ENCODE measurements at regions not wholly inside any gene's neighbourhood (a gene's known extent, or its start where the extent isn't known, plus 50 kb on each side); places are given as distances from the start of the nearest gene placed in this dataset.
"Not testable (repeated sequence)": the region's sequence is repeated elsewhere in the genome, so short reads cannot be mapped to it uniquely, and the experiment has no call there.

DNA sequence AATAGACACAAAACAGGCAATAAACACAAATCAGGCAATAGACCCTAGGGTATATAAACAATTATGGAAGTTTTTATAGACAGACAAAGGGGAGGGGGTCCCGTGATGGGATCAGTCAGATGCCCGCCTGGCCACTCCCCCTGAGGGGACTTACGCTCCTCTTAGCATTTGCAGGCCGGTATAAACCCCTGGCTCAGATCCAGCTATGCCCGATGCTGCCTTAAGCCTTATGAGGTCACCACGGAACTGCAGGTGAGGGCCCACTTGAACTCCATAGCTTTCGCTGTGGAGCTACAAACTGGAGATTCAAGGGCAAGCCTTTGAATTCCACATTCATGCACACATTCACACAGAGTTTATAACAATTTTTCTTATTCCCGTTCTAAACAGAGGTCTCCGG is 340.5 kb upstream of the USP9Y start:
- no peak for DNase-seq

GRCh38 chrY:12365311-12365910 is 335.6 kb upstream of the USP9Y start:
- DNase-seq: no peak

DNA sequence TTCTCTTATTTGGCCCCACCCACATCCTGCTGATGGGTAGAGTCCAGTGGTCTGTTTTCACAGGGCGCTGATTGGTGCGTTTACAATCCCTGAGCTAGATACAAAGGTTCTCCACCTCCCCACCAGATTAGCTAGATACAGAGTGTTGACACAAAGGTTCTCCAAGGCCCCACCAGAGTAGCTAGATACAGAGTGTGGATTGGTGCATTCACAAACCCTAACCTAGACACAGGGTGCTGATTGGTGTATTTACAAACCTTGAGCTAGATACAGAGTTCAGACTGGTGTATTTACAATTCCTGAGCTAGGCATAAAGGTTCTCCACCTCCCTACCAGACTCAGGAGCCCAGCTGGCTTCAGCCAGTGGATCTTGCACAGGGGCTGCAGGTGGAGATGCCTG is 326.4 kb upstream of the USP9Y start:
- DNase-seq: not testable (repeated sequence)

- not testable (repeated sequence) for DNase-seq
Observed at GRCh38 chrY:12391655-12392559, 309.1 kb upstream of the USP9Y start.

DNA sequence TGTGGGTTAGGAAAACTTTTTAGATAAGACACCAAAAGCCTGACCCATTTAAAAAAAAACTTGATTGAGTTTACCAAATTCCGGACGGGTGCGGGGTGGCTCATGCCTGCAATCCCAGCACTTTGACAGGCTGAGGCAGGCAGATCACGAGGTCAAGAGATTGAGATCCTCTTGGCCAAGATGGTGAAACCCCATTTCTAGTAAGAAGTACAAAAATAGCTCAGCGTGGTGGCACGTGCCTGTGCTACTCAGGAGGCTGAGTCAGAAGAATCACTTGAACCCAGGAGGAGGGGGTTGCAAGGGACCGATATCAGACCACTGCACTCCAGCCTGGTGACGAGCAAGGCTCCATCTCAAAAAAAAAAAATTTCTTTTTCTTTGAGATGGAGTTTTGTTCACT is 307.8 kb upstream of the USP9Y start:
- DNase-seq: no peak

- not testable (repeated sequence) for DNase-seq
Observed at GRCh38 chrY:12395381-12396120, 305.5 kb upstream of the USP9Y start.

DNA sequence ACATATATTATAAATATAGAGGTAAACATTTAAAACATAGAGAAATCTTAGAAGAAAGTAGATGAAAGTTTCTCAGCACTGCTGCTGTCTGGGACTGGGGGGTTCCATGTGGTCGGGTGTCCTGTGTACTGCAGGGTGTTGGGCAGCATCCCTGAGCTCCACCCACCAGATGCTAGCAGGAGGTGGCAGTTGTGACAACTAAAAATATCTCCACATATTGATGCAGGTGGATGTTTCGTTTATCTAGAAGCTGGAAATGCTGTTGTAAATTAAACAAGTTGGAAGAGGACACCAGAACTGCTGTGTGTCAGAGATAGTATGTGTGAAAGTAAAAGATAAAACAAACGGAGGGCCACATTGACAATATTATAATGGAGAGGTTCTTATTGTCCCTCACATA is 297.1 kb upstream of the USP9Y start:
- DNase-seq: no peak

DNA sequence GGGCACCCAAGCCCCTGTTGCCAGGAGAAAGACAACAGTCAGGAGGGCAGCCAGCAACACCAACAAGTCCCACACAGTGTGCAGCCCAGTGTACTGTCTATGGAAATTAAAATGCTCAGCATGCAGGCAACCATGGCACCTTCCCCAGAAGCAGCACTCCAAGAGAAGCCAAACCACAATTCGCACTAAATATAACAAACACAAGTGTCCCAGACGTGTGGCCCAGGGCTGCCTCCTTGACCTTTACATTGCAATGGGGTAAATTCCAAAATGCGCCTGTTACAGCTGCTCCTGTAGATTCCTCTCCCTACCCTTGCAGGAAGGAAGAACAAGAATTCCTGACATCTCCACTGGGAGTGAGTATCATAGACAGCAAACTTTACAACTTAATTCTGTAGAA is 292.8 kb upstream of the USP9Y start:
- DNase-seq: no peak

DNA sequence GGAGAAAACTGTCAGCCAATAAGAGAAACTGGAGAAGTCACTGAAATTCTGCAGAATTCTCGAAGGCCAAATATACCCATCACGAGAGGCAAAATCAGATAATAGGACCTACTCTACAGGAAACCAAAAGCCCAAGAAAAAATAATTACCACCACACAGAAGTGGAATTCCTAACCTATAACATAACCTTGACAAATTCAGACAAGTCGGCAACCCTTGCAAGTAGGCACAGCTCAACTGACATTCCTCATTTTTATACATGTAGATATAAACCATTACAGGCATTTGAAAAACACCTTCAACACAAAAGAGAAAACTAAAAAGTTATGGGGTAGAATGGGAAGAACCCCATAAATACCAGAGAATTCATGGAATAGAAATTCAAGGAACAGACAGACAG is 290.3 kb upstream of the USP9Y start:
- DNase-seq: no peak

DNA sequence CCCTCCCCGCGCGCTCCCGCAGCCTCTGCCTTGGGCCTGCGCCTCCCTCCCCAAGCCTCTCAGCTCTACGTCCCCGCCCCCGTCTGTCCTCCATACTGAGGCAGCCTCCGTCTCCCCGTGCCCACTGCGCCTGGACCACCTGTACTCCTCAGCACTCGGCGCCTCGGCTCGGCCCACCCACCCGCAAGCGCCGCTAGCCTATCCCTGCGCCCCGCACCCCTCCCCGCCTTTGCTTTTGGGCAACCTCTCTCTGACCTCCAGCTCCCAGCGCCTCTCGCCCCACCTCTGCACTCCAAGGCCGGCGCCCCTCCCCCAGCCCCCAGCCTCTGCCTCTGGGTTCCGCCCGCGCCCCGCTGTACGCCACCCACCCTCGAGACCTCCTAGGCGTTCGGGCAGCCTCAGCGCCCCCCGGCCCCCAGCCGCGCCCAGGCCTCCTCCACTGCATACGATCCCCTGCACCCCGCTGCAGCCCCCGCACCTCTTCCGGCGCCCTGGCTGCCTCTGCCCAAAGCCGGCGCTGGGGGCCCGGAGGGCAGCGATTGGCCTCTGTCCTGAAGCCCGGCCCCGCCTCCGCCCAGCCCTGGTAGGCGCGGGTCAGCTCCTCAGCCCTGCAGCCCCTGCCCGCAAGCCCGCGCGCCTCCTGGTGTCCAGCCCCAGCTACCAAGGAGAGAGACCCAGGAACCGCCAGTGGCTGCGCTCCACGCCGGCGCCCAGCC is 279.8 kb upstream of the USP9Y start:
- DNase-seq: no peak

GRCh38 chrY:12421788-12422124 is 279.3 kb upstream of the USP9Y start:
- DNase-seq: no peak

- DNase-seq: no peak
Observed at GRCh38 chrY:12422536-12422935, 278.5 kb upstream of the USP9Y start.

DNA sequence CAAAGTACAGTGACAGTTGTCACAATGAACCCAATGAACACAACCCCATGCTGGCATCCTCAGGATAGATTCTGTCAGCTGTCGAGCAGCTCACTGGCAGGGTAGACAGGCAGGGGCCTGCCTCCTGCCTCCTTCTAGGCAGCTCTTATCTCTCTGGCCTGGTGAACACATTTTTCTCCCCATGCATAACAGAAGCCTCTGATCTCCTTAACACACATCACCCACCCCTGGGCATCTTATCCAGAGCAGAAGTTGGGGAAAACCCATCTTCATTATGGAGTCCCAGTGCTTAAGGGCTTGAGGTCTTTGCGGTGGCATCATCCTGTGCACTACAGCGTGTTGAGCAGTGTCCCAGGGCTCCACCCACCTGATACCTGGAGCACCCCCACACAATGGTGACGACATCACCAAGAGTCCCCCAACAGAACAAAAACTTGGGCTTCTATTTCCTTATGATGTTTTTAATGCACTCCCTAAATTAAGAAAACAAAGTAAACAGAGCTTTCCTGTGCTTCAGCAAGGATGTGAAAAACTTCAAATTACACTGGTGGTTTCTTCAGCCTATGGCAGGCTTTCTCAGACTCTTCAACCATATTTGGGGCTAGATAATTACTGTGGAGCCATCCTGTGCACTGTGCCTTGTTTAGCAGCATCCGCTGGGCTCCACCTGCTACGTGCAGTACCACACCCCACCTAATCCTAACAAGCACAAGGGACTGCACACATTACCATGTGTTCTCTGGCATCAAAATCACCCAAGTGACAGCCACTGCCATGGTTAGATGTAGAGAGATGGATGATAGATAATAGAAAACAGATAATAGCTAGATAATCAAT is 277.4 kb upstream of the USP9Y start:
- DNase-seq: no peak

GRCh38 chrY:12425506-12425905 is 275.5 kb upstream of the USP9Y start:
- no peak for DNase-seq

DNA sequence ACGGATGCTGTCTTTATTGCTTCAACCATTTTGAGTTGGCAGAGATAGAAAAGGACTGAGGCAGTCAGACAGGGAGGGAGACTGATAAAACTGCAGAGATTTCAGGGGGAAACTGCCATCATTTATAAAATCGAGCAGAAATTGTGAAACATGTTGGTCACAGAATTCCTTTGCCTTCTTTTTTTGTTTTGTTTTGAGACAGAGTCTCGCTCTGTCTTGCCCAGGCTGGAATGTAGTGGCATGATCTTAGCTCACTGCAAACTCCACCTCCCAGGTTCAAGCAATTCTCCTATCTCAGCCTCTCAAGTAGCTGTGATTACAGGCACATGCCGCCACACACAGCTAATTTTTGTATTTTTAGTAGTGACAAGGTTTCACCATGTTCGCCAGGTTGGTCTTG is 273.7 kb upstream of the USP9Y start:
- DNase-seq: no peak

DNA sequence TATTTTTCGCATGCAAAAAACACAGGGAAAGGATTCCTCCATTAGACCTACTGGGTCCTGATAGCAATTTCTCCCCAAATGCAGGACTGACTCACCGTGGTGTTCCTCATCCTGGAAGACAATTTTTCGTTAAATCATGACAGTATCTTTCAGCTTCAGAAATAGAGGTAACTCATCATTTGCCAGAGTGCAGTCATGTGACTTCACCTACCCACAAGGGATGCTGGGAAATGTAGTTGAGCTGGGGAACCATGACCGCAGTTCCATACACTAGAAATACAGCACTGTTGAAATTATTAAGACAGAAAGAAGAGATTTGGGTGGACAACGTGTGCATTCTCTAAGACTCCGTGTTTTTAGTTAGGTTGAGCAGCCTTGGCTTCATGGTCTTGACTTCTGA is 269.5 kb upstream of the USP9Y start:
- DNase-seq: no peak

- not testable (repeated sequence) for DNase-seq
Observed at GRCh38 chrY:12438823-12439222, 262.2 kb upstream of the USP9Y start.

DNA sequence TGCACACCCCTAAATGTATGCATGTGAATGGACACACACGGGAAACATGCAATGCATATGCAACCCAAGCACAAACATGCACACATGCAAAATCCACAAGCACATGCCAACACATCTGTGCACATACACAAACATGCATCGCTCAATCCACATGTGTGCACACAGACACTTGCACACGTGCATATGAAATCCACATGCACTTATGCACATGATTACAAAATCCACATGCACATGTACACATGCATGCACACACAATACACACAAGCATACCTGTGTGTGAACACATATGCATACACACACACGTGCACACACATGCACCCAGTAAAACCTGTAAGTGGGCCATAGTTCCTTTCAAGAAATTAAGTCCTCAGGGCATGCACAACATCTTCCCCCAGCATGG is 256.8 kb upstream of the USP9Y start:
- no peak for DNase-seq

- DNase-seq: not testable (repeated sequence)
Observed at GRCh38 chrY:12446486-12447265, 254.4 kb upstream of the USP9Y start.

DNA sequence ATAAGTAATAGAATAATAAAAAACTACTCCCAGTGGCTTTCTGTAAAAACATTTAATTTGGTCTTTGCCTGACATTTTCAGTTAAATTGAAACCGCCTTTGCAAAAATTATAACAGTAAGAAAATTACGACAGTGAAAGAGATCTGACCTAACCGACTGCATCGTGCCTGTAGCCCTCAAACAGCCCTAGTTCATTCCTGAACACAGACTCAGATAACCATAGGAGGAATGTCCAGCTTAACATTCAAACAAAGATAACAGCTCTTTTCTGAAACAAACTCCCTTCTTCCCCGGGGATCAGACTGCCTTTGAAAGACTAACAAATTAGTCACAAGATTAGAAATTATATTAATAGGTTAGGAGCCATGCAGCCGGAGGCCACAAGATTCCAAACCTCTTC is 252.5 kb upstream of the USP9Y start:
- not testable (repeated sequence) for DNase-seq

DNA sequence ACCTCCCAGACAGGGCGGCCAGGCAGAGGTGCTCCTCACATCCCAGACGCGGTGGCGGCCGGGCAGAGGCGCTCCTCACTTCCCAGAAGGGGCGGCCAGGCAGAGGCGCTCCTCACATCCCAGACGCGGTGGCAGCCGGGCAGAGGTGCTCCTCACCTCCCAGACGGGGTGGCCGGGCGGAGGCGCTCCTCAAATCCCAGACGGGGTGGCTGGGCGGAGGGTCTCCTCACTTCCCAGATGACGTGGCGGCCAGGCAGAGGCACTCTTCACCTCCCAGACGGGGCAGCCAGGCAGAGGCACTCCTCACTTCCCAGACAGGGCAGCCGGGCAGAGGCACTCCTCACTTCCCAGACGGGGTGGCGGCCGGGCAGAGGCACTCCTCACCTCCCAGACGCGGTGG is 247.7 kb upstream of the USP9Y start:
- not testable (repeated sequence) for DNase-seq

- no peak for DNase-seq
Observed at GRCh38 chrY:12459965-12460364, 241.1 kb upstream of the USP9Y start.

Measured in NCI-H446 treated with DMSO at 0.1 percent for 48 hours (cell line).